Endothelial cell (in vitro differentiated cells): ENCODE measurements at regions not wholly inside any gene's neighbourhood (a gene's known extent, or its start where the extent isn't known, plus 50 kb on each side); places are given as distances from the start of the nearest gene placed in this dataset.

ENCODE experiments used
- DNase-seq: peaks from one replicate; pipeline ENCODE4 v3.0.0; 2021; ENCODE audit warnings: low spot score
- H3K27ac Mint-ChIP-seq: one replicate; pipeline ENCODE4 v1.8.0; 2021; ENCODE audit warnings: mixed read lengths, inconsistent platforms; ENCODE audit not compliant: unreplicated experiment
- H3K27me3 Mint-ChIP-seq: one replicate; pipeline ENCODE4 v1.8.0; 2021; ENCODE audit warnings: mild to moderate bottlenecking, moderate library complexity, mixed read lengths, inconsistent platforms; ENCODE audit not compliant: unreplicated experiment
- H3K36me3 Mint-ChIP-seq: one replicate; pipeline ENCODE4 v1.8.0; 2021; ENCODE audit warnings: mild to moderate bottlenecking, low read depth, mixed read lengths, inconsistent platforms; ENCODE audit not compliant: unreplicated experiment
- H3K4me1 Mint-ChIP-seq: one replicate; pipeline ENCODE4 v1.8.0; 2021; ENCODE audit warnings: mild to moderate bottlenecking, mixed read lengths, inconsistent platforms; ENCODE audit not compliant: unreplicated experiment
- H3K4me3 Mint-ChIP-seq: one replicate; pipeline ENCODE4 v1.8.0; 2021; ENCODE audit warnings: mild to moderate bottlenecking, mixed read lengths, inconsistent platforms; ENCODE audit not compliant: unreplicated experiment
- H3K9me3 Mint-ChIP-seq: one replicate; pipeline ENCODE4 v1.8.0; 2021; ENCODE audit warnings: mixed read lengths, inconsistent platforms; ENCODE audit not compliant: unreplicated experiment
- CTCF ChIP-seq: fragments of 200-600 bp; sonication (generic); IDR thresholded peaks from one replicate; pipeline ENCODE4 v1.5.0; 2021; ENCODE audit warnings: antibody characterized with exemption; ENCODE audit not compliant: unreplicated experiment

- Mint-ChIP-seq H3K4me3 (no peak overlapping the region), H3K4me1 (no peaks in the 10 kb centered on the region), H3K9me3 (no peaks in the 10 kb centered on the region), H3K36me3 (no peaks in the 10 kb centered on the region), H3K27ac (no peak overlapping the region), H3K27me3 (peaks cover 2% of the 10 kb centered on the region)
- no peak for TF ChIP-seq CTCF
- DNase-seq: no peak
These were observed 107.8 kb upstream of the PHYHIPL start for GRCh38 chr10:59068581-59069191.

GRCh38 chr10:59072038-59072437 lies 104.4 kb upstream of the PHYHIPL start:
- H3K4me1 Mint-ChIP-seq: no peaks in the 10 kb centered on the region
- no peak for TF ChIP-seq CTCF
- H3K27ac Mint-ChIP-seq: no peak overlapping the region
- DNase-seq: no peak
- H3K4me3 Mint-ChIP-seq: no peak overlapping the region
- H3K9me3 Mint-ChIP-seq: no peaks in the 10 kb centered on the region
- H3K27me3 Mint-ChIP-seq: peaks cover 2% of the 10 kb centered on the region
- H3K36me3 Mint-ChIP-seq: no peaks in the 10 kb centered on the region

- Mint-ChIP-seq H3K27ac (no peak overlapping the region), H3K4me1 (no peaks in the 10 kb centered on the region), H3K4me3 (no peak overlapping the region), H3K9me3 (no peaks in the 10 kb centered on the region), H3K36me3 (no peaks in the 10 kb centered on the region), H3K27me3 (peaks cover 2% of the 10 kb centered on the region)
- no peak for DNase-seq
- TF ChIP-seq CTCF: no peak
These were observed 102.9 kb upstream of the PHYHIPL start for GRCh38 chr10:59073456-59074053.

GRCh38 chr10:59075576-59075975 lies 100.9 kb upstream of the PHYHIPL start:
- Mint-ChIP-seq H3K4me3 (no peak overlapping the region), H3K4me1 (no peaks in the 10 kb centered on the region), H3K27me3 (no peaks in the 10 kb centered on the region), H3K9me3 (no peaks in the 10 kb centered on the region), H3K27ac (no peak overlapping the region), H3K36me3 (no peaks in the 10 kb centered on the region)
- TF ChIP-seq CTCF: no peak
- no peak for DNase-seq

- Mint-ChIP-seq H3K9me3 (no peaks in the 10 kb centered on the region), H3K27ac (no peak overlapping the region), H3K27me3 (no peaks in the 10 kb centered on the region), H3K36me3 (no peaks in the 10 kb centered on the region), H3K4me3 (no peak overlapping the region), H3K4me1 (no peaks in the 10 kb centered on the region)
- no peak for TF ChIP-seq CTCF
- no peak for DNase-seq
These were observed 98.6 kb upstream of the PHYHIPL start for GRCh38 chr10:59077855-59078254.
